ENCODE measurements at regions not wholly inside any gene's neighbourhood (a gene's known extent, or its start where the extent isn't known, plus 50 kb on each side); places are given as distances from the start of the nearest gene placed in this dataset.
"Not testable (repeated sequence)": the region's sequence is repeated elsewhere in the genome, so short reads cannot be mapped to it uniquely, and the experiment has no call there.

GRCh38 chr10:90075995-90076394, 374.6 kb downstream of the KIF20B start:
- intact Hi-C loops (cut with DNase I): no loop called here
- Histone ChIP-seq H3K27ac (ENCODE audit: low read depth in 2 of 2, low read length in 2 of 2) (no peak overlapping the region), H3K9me3 (ENCODE audit: control insufficient read depth in 2 of 3, insufficient read depth in 1 of 3, low read length in 3 of 3) (no peaks in the 10 kb centered on the region), H3K36me3 (ENCODE audit: control insufficient read depth in 2 of 3, insufficient read depth in 3 of 3, low read length in 3 of 3) (no peaks in the 10 kb centered on the region), H3K27me3 (ENCODE audit: control insufficient read depth, insufficient read depth, low read length) (no peaks in the 10 kb centered on the region), H3K4me3 (ENCODE audit: low read length in 3 of 3) (no peak overlapping the region), H3K9ac (ENCODE audit: low read length in 3 of 3) (no peak overlapping the region), H3K4me1 (ENCODE audit: control insufficient read depth in 2 of 3, insufficient read depth in 2 of 3, low read depth in 1 of 3, low read length in 3 of 3) (no peaks in the 10 kb centered on the region)
- FAIRE-seq (no peak), DNase-seq (no peak)
- no peak for TF ChIP-seq CTCF (IDR thresholded peaks at IDR 0.05; ENCODE audit: borderline replicate concordance, extremely low read depth, insufficient read depth)

GRCh38 chr10:90079819-90080218, 378.4 kb downstream of the KIF20B start:
- Histone ChIP-seq H3K9me3 (ENCODE audit: control insufficient read depth in 2 of 3, insufficient read depth in 1 of 3, low read length in 3 of 3) (no peaks in the 10 kb centered on the region), H3K4me3 (ENCODE audit: low read length in 3 of 3) (no peak overlapping the region), H3K27me3 (ENCODE audit: control insufficient read depth, insufficient read depth, low read length) (no peaks in the 10 kb centered on the region), H3K36me3 (ENCODE audit: control insufficient read depth in 2 of 3, insufficient read depth in 3 of 3, low read length in 3 of 3) (no peaks in the 10 kb centered on the region), H3K4me1 (ENCODE audit: control insufficient read depth in 2 of 3, insufficient read depth in 2 of 3, low read depth in 1 of 3, low read length in 3 of 3) (no peaks in the 10 kb centered on the region), H3K9ac (ENCODE audit: low read length in 3 of 3) (no peak overlapping the region), H3K27ac (ENCODE audit: low read depth in 2 of 2, low read length in 2 of 2) (no peak overlapping the region)
- DNase-seq: no peak
- no peak for FAIRE-seq
- TF ChIP-seq CTCF (IDR thresholded peaks at IDR 0.05; ENCODE audit: borderline replicate concordance, extremely low read depth, insufficient read depth): no peak
- intact Hi-C loops (cut with DNase I): no loop called here

- H3K36me3 ChIP-seq (ENCODE audit: control insufficient read depth in 2 of 3, insufficient read depth in 3 of 3, low read length in 3 of 3); H3K27ac ChIP-seq (ENCODE audit: low read depth in 2 of 2, low read length in 2 of 2); intact Hi-C loops (cut with DNase I); H3K27me3 ChIP-seq (ENCODE audit: control insufficient read depth, insufficient read depth, low read length); FAIRE-seq; H3K9me3 ChIP-seq (ENCODE audit: control insufficient read depth in 2 of 3, insufficient read depth in 1 of 3, low read length in 3 of 3); DNase-seq; H3K4me3 ChIP-seq (ENCODE audit: low read length in 3 of 3); H3K4me1 ChIP-seq (ENCODE audit: control insufficient read depth in 2 of 3, insufficient read depth in 2 of 3, low read depth in 1 of 3, low read length in 3 of 3); H3K9ac ChIP-seq (ENCODE audit: low read length in 3 of 3): not testable (repeated sequence)
Observed at GRCh38 chr10:90086606-90087190, 385.3 kb downstream of the KIF20B start.

- no peak for FAIRE-seq
- H3K4me3 ChIP-seq (ENCODE audit: low read length in 3 of 3): no peak overlapping the region
- no peaks in the 10 kb centered on the region for H3K9me3 ChIP-seq (ENCODE audit: control insufficient read depth in 2 of 3, insufficient read depth in 1 of 3, low read length in 3 of 3)
- H3K9ac ChIP-seq (ENCODE audit: low read length in 3 of 3): no peak overlapping the region
- no peaks in the 10 kb centered on the region for H3K27me3 ChIP-seq (ENCODE audit: control insufficient read depth, insufficient read depth, low read length)
- H3K4me1 ChIP-seq (ENCODE audit: control insufficient read depth in 2 of 3, insufficient read depth in 2 of 3, low read depth in 1 of 3, low read length in 3 of 3): no peaks in the 10 kb centered on the region
- no peak for DNase-seq
- no peaks in the 10 kb centered on the region for H3K36me3 ChIP-seq (ENCODE audit: control insufficient read depth in 2 of 3, insufficient read depth in 3 of 3, low read length in 3 of 3)
- no peak overlapping the region for H3K27ac ChIP-seq (ENCODE audit: low read depth in 2 of 2, low read length in 2 of 2)
- intact Hi-C loops (cut with DNase I): no loop called here
- no peak for TF ChIP-seq CTCF (IDR thresholded peaks at IDR 0.05; ENCODE audit: borderline replicate concordance, extremely low read depth, insufficient read depth)
Observed at GRCh38 chr10:90087197-90088023, 386.0 kb downstream of the KIF20B start.

Measured in kidney (tissue), 13 donors.